Stimulated activated CD8-positive, alpha-beta memory T cell treated with anti-CD3 and anti-CD28 coated beads, Interleukin-4, amount 100 ng/mL, for 48 hours (primary cell): ENCODE measurements at regions not wholly inside any gene's neighbourhood (a gene's known extent, or its start where the extent isn't known, plus 50 kb on each side); places are given as distances from the start of the nearest gene placed in this dataset.
"Not testable (repeated sequence)": the region's sequence is repeated elsewhere in the genome, so short reads cannot be mapped to it uniquely, and the experiment has no call there.

Source experiments
- DNase-seq: peaks from one replicate; pipeline ENCODE4 v3.0.0-alpha.2; 2020

GRCh38 chr12:9304540-9304939 is 96.3 kb upstream of the PZP start:
- not testable (repeated sequence) for DNase-seq

- not testable (repeated sequence) for DNase-seq
Measured at GRCh38 chr12:9295872-9296271, 87.7 kb upstream of the PZP start.

- DNase-seq: not testable (repeated sequence)
Measured at GRCh38 chr12:9294072-9294620, 86.0 kb upstream of the PZP start.

DNA sequence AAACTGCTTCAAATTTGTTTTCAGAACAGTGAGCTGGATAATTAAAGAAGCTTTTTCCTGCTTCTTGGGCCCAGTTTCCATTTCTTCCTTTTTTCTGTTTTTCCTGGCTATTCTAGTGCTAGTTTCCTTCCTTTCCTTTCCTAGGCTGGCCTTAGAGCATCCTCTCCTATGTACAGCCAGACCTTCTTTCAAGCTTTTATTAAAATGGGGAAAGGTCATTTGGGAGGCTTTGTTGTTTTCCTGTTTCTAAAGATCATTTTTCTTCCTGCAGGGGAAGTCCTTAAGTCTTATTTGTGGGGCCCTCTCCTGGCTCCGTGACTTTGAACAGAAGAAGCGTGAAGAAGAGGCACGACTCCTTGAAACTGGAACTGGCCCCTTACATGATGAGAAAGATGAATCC is 85.2 kb upstream of the PZP start:
- DNase-seq: not testable (repeated sequence)

GRCh38 chr12:9289984-9290383 is 81.8 kb upstream of the PZP start:
- not testable (repeated sequence) for DNase-seq

DNA sequence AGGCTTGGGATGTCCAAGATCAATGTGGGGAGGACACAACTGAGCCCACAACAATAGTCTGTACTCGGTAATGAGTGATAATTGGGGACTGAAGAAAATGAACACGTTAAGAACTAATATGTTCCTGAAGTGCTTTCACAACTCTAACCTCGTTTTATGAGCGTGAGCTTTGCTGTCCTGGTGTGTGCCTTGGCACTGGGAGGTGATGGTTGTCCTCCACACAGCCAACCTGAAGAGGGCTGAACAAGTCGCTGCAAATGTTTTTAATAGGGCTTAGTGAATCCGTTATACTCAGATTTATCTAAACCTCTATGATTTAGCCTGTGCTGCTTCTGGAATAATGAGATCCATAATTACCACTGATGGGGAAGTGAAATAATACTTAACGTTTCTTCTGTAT is 76.5 kb upstream of the PZP start:
- DNase-seq: not testable (repeated sequence)

DNA sequence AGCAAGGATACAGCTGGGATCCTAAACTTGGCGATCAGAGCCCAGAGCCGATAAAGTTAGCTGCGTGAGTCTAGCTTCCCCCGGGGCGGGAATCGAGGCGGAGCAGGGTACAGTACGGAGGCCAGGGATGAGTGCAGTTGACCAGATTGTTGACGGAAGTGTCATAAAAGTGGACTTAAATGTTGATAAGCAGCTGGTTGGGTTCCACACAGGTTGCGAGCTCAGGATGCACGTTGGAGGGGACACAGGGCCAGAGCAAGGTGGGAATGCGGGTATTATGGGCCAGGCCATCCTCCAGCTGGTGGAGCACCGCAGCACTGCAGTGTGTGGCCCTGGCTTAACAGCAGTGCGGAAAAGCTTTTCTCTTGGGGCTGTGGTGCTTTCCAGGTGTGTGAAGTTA is 76.0 kb upstream of the PZP start:
- DNase-seq: not testable (repeated sequence)

GRCh38 chr12:9283346-9284095 is 75.3 kb upstream of the PZP start:
- peak; percentile 78 for DNase-seq

DNA sequence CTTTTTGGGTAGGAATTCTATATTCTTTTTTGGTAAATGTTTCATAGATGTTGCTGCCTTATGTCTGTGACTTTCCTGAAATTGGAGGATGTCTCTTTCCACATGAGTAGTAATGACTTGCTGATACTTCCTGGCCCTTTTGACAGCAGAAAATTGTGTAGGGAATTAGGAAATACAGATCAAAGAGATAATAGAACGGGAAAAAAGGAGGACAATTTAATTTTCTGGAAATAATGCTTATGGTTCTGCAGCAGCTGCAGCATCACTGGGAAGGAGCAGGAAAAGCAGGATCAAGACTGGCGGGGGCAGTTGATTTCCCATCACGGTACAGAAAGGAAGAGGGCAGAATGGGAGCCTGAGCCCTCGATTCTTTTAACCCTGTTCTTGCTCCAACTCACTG is 68.8 kb upstream of the PZP start:
- no peak for DNase-seq

DNA sequence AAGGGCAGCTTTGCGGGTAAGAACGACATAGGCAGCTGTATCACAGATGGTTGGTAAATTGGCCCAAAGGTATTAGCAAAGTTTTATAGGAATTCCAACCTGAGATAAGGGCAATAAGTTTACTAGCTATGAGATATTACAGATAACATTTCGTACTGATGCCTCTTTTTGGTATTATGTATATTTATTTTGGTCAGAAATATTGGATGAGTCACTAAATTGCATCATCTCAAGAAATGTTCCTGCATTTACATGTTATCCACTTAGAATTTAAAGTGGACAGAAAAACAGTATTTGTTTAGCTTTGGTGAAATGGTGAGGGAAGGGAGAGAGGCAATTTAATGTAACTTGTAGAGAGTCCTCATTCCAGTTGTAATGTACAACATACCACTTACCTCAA is 65.1 kb upstream of the PZP start:
- DNase-seq: no peak

DNA sequence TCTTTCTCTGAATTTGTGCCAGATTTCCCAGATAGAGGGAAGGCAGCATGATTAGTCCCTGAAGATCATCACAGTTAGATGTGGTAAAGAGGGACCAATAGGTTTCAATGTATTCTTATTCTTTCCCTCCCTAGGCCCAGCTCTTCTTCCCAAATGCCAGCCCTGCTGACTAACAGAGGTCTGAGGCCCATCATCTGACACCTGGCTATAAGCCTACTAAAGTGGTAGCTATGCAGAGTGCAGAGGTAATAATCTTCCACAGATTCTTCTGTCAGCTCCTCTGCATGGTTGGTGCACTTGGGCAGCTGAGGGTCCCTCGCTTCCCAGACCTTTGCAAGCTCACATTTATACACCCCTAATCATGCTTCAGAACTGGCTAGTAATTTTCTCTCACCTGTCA is 63.7 kb upstream of the PZP start:
- no peak for DNase-seq

- DNase-seq: no peak
Measured at GRCh38 chr12:9264546-9264945, 56.4 kb upstream of the PZP start.

- no peak for DNase-seq
Measured at GRCh38 chr12:9260931-9261330, 52.7 kb upstream of the PZP start.

GRCh38 chr12:9258676-9259075 is 50.5 kb upstream of the PZP start:
- no peak for DNase-seq
